Fibroblast of pulmonary artery (primary cell): ENCODE measurements at regions not wholly inside any gene's neighbourhood (a gene's known extent, or its start where the extent isn't known, plus 50 kb on each side); places are given as distances from the start of the nearest gene placed in this dataset.

Source experiments
- DNase-seq: peaks from one replicate; pipeline ENCODE4 v3.0.0-alpha.2; 2010; ENCODE audit warnings: low read depth
- H3K4me3 ChIP-seq: replicated peaks from 2 replicates; pipeline ENCODE4 v1.5.1; 2011; ENCODE audit warnings: low read depth, mild to moderate bottlenecking, control low read depth, low read length, moderate library complexity
- TF ChIP-seq, protein P1 (sequence below): IDR thresholded peaks from 2 replicates; pipeline ENCODE4 v1.5.1; 2011; ENCODE audit warnings: mild to moderate bottlenecking, control low read depth, low read length, inconsistent platforms; ENCODE audit errors: missing control alignments

DNA sequence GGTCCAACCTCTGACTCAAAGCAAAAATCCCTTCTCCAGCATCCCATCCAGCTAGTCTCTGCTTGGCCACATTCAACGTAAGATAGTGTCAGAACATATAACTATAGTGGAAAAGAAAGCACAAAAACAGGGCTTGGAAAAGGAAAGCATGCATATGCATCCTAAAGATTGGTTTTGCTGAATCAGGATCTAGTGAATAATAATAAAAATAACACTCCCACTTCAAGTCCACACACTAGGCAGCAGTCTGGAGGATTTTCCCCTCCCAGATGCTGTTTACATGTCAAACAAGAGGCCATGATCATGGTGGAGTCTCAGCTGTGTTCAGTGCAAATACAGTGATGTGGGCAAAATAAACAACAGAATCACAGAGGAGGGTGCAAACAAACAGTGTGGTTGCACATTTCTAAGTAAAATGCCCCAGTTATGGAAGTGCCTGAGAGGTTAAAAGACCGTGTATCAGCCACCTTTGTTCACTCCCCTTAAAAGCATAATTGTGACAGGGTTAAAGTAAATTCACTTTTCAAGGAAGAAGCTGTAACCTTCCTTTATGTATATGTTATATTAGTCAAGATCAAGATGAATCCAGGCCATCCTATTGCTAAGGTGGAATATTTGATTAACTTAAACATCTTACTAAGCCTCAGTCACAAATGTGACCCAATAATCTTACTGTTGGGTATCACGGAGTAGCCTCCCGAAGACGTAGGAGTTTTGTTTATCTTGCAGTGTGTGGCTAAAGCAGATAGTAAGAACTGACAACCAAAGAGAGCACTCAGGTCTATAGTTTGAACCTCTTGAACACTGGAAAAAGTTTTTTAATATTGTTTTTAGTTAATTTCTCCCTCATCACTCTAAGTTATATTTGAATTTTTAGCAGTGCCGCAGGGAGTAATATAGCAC is 424.5 kb downstream of the SOX2 start:
- no peak for DNase-seq
- TF ChIP-seq, protein P1, sequence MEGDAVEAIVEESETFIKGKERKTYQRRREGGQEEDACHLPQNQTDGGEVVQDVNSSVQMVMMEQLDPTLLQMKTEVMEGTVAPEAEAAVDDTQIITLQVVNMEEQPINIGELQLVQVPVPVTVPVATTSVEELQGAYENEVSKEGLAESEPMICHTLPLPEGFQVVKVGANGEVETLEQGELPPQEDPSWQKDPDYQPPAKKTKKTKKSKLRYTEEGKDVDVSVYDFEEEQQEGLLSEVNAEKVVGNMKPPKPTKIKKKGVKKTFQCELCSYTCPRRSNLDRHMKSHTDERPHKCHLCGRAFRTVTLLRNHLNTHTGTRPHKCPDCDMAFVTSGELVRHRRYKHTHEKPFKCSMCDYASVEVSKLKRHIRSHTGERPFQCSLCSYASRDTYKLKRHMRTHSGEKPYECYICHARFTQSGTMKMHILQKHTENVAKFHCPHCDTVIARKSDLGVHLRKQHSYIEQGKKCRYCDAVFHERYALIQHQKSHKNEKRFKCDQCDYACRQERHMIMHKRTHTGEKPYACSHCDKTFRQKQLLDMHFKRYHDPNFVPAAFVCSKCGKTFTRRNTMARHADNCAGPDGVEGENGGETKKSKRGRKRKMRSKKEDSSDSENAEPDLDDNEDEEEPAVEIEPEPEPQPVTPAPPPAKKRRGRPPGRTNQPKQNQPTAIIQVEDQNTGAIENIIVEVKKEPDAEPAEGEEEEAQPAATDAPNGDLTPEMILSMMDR = no peak
- no peak overlapping the region for H3K4me3 ChIP-seq

DNA sequence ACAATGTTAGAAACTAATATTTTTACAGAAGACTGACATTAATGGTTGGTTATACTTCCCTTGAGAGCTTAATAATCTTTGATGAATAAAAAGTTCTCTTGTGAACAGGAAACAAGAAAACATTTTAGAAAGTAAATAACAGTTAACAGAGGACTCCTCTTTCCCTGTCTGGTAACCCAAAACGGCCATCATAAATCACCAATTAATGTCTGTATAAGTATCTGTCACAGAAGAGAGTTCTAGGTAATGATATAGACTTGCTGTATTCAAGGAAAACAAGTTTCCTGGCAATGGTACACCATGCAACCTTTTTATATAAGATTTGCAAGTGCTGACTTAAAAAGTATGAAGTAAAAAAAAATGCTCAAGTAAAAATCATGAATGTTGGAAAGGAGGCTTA is 426.7 kb downstream of the SOX2 start:
- H3K4me3 ChIP-seq = no peak overlapping the region
- TF ChIP-seq, protein P1 = no peak
- DNase-seq = no peak

DNA sequence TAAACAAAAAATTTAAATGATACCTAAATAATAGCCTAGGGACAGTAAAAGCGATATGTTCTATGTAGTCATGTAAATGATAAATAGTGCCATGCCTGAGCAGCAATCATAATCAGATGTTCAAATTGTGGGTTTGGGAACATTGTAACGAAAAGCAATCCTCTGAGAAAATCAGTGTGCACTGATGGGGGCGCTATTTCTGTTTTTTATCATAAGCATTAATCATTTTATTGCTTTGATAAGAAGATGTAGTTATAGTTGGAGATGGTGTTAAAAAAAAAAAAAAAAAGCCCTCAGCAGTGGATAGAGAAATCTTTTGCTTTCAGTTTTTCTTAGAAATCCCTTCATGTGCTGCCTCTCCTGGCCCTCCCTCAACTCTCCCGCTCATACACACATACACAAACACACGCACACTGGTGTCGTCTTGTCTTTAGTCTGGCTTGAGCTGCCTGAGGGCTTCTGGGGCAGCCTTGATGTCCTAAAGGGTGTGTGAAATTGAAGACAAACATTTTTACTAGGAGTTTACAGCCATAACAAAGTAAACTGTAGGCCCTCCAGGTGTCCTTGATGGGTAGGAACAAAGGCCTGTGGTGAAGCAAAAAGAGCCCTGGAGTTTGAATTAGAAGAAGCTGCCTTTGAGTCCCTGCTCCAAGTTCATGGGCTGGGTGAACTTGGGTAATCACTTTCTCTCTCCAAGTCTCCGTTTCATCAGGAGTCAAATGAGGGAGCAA is 428.1 kb downstream of the SOX2 start:
- no peak overlapping the region for H3K4me3 ChIP-seq
- TF ChIP-seq, protein P1 = no peak
- DNase-seq = no peak

DNA sequence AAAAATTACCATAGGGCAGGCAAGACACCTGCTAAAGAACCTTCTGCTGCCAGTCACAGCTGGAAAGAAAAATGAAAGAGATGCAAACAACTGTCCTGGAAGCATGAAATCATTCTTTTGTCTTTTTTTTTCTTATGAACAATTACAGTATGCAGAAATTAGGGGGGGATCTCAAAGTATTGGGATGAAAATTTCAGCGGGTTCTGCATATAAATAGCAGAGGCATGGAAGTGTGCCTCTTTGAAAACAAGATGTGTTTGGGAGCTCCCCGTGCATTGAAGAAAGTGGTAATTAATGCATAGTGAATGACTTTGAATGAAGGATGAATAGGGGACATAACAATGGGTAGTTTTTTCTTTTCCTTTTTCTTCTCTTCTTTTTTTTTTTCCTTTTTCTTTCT is 431.2 kb downstream of the SOX2 start:
- H3K4me3 ChIP-seq = no peak overlapping the region
- DNase-seq = no peak
- TF ChIP-seq, protein P1 = no peak

DNA sequence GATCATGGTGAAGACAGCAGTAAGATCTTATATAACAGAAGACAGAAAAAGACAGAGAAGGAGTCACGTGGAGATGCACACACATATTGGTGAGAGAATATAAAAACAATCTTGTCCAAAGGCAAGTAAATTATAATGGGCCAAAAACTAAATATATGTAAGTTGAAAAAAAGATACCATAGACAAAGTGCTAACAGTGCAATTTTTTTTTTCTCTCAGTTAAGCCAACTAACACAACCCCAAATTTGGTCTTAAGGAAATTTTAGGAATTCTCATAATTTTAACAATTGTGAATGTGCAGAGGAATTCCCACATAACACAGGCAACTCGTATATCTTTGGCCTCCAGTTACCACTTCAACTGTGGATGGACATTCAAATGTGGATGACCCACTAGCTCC is 432.2 kb downstream of the SOX2 start:
- DNase-seq = no peak
- no peak overlapping the region for H3K4me3 ChIP-seq
- TF ChIP-seq, protein P1 = no peak

DNA sequence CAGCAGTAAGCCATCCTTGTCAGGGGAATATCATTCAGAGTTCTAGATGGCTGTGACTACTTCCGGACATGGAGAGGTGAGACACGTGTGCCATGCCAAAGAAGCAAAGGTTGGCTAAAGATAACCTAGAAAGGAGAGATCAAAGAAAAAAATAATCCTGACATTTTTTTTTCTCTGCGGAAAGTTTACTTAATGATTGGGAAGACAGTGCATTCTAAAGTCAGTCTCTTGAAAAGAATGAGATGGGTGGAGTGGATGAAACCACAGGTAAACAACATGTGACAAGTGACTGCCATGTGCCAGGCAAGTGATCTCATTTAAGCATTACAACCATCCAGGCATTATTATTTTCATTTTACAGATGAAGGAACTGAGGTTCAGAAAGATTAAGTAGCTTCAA is 436.6 kb downstream of the SOX2 start:
- TF ChIP-seq, protein P1 = no peak
- no peak for DNase-seq
- no peak overlapping the region for H3K4me3 ChIP-seq
